Aorta (tissue), 5 donors: ENCODE measurements at regions not wholly inside any gene's neighbourhood (a gene's known extent, or its start where the extent isn't known, plus 50 kb on each side); places are given as distances from the start of the nearest gene placed in this dataset.
A peak's percentile ranks its signal among the peaks of the same experiment; 100 is the strongest.

Experiments
- ATAC-seq: fragments of 200-7000 bp; cut with Tn5 transposase; one replicate; pipeline ENCODE4 v1.9.1; 2022; ENCODE audit warnings: moderate library complexity; ENCODE audit not compliant: low FRiP score
- DNase-seq, 2 donors: peaks; one replicate each; pipeline ENCODE4 v3.0.0-alpha.2; 2020
- H3K27ac ChIP-seq, 2 donors: one replicate each; pipeline ENCODE4 v1.5.1; 2013; ENCODE audit warnings: low read length in 2 of 2, mild to moderate bottlenecking in 2 of 2, moderate library complexity in 2 of 2, control low read depth in 1 of 2, inconsistent platforms in 1 of 2, low read depth in 1 of 2
- H3K27me3 ChIP-seq, 2 donors: one replicate each; pipeline ENCODE4 v1.6.1; 2013; ENCODE audit warnings: control low read depth in 1 of 2, low read length in 1 of 2, mild to moderate bottlenecking in 1 of 2, moderate library complexity in 1 of 2; ENCODE audit not compliant: insufficient read depth in 2 of 2, control insufficient read depth in 1 of 2
- H3K36me3 ChIP-seq, 2 donors: one replicate each; pipeline ENCODE4 v1.6.1; 2013; ENCODE audit warnings: control low read depth in 1 of 2, low read length in 1 of 2, mild to moderate bottlenecking in 1 of 2; ENCODE audit not compliant: insufficient read depth in 2 of 2, control insufficient read depth in 1 of 2
- H3K4me1 ChIP-seq, 2 donors: one replicate each; pipeline ENCODE4 v1.6.1; 2013; ENCODE audit warnings: low read length in 2 of 2, control low read depth in 1 of 2, mild to moderate bottlenecking in 1 of 2, moderate library complexity in 1 of 2; ENCODE audit not compliant: insufficient read depth in 2 of 2, control insufficient read depth in 1 of 2
- H3K4me3 ChIP-seq, 2 donors: one replicate each; pipeline ENCODE4 v1.5.1; 2013; ENCODE audit warnings: low read length in 2 of 2, control low read depth in 1 of 2, mild to moderate bottlenecking in 1 of 2
- H3K9me3 ChIP-seq: one replicate; pipeline ENCODE4 v1.6.1; 2013; ENCODE audit warnings: mild to moderate bottlenecking, low read length; ENCODE audit not compliant: control insufficient read depth
- WGBS, 2 donors: extraction: QIAGEN DNeasy Blood & Tissue Kit; methylation state at CpG; one replicate each; pipeline ENCODE4 v1.1.7; 2013; 5-methylcytosine and 5-hydroxymethylcytosine counted together
- intact Hi-C, 2 donors: fragments of 100-400 bp; cut with DNase I; formaldehyde crosslinking; loops; one replicate each; pipeline versions ENCODE4 v1.14.2 to v1.15.0; 2022
- donor health status: healthy with polysubstance abuse.
- donor health status: Bipolar disorder and iron deficiency.
- donor health status: DM: no; HTN: no; CAD: no.
- donor health status: DM: no; HTN: no; CAD: no.
- donor health status: DM: yes; HTN: yes; CAD: no.

GRCh38 chr9:129460323-129461261 is 160.3 kb downstream of the C9orf50 start:
- ATAC-seq, result peak; percentile 94
- no peaks in the 10 kb centered on the region for H3K27me3 ChIP-seq
- no peaks in the 10 kb centered on the region for H3K4me1 ChIP-seq
- H3K9me3 ChIP-seq, result no peaks in the 10 kb centered on the region
- peak overlapping the region in 1 of 2 donors; percentile 12 for H3K4me3 ChIP-seq
- 0 to 1% methylated on average over 42 to 51 of the region's 51 CpGs for WGBS, 2 donors
- H3K36me3 ChIP-seq, result no peaks in the 10 kb centered on the region
- intact Hi-C loops, result loop anchor here in 1 of 2 donors (1.0 kb wide), 2 partner anchors 22 to 26 kb away; no protein-coding TSS in a partner anchor
- H3K27ac ChIP-seq, result peak overlapping the region; percentile 54 to 88
- peak; percentile 98 to 99 for DNase-seq

- WGBS, 2 donors, result 2 to 4% methylated on average over 18 to 29 of the region's 29 CpGs
- no peak for DNase-seq
- no peak for ATAC-seq
- no peaks in the 10 kb centered on the region for H3K27me3 ChIP-seq
- intact Hi-C loops, result loop anchor here in 1 of 2 donors (1.0 kb wide), 2 partner anchors 23 to 27 kb away; no protein-coding TSS in a partner anchor
- peak overlapping the region in 1 of 2 donors; percentile 66 for H3K27ac ChIP-seq
- no peaks in the 10 kb centered on the region for H3K4me1 ChIP-seq
- H3K4me3 ChIP-seq, result no peak overlapping the region
- no peaks in the 10 kb centered on the region for H3K36me3 ChIP-seq
- H3K9me3 ChIP-seq, result no peaks in the 10 kb centered on the region
These were observed 161.2 kb downstream of the C9orf50 start for GRCh38 chr9:129459547-129460322.

DNA sequence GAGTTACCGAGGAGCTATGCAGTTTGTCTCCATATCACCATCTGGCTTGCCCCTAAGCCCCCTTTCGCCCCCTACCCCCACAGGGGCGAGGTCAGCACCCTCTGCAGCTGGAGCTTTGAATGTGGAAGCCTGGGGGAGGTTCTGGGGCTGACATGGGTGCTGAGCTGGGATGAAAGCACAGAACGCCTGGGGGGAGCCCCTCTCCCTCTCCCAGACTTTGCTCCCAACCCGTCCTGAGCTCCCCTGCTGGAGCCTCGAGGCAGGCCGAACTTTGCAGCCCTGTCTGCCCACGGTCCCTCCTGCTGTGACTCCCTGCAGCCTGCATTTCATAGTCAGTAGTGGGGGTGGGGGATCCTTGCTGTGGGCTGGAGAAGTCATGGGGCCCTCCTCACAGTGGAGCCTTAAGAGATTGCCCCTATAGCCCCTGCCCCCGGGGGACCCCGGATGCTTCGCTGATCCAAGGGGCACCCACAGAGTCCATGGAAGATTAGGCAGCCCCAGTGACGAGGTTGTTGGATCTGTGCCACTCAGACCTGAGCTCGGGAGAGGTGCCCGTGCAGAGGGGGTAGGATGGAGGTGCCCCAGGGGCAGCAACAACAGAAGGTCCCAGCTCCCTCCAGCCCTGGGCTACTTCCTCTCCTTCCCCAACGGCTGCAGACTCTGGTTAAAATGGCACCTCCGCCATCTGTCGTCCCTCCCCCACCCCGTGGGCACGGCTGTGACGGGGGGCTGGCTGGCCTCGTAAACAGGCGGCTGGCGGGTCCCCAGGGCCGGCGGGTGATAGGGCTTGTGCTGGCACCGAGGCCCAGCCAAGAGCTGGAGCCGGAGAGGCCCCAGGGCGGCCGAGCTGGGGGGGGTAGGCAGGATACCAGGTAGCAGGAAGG is 162.0 kb downstream of the C9orf50 start:
- Histone ChIP-seq H3K36me3 (no peaks in the 10 kb centered on the region), H3K27ac (peak overlapping the region in 1 of 2 donors; percentile 7), H3K9me3 (no peaks in the 10 kb centered on the region), H3K4me1 (no peaks in the 10 kb centered on the region), H3K27me3 (no peaks in the 10 kb centered on the region), H3K4me3 (no peak overlapping the region)
- ATAC-seq (peak; percentile 51), DNase-seq (peak; percentile 78 to 90)
- 12 to 20% methylated on average over 19 to 29 of the region's 29 CpGs for WGBS, 2 donors
- intact Hi-C loops, result no loop called here

DNA sequence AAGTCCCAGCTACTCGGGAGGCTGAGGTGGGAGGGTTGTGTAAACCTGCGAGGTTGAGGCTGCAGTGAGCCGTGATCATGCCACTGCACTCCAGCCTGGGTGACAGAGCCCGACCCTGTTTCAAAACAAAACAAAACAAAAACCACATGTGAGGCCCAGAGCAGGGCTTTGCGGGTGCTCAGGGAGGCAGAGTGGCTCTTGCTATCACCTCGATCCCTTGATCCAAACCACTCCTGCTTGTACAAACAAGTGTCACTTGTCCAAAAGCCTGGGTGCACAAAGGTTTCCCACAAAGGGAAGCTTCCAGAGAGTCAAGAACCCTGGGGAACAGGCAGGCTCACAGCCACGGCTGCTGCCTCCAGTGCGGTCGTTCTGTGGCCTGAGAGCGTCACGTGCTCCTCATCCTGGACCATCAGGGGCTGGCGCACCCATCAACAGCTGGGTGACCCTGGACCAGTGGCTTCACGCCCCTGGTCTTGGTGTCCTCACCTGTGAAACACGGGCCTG is 162.7 kb downstream of the C9orf50 start:
- intact Hi-C loops, result no loop called here
- Histone ChIP-seq H3K9me3 (no peaks in the 10 kb centered on the region), H3K4me1 (no peaks in the 10 kb centered on the region), H3K4me3 (no peak overlapping the region), H3K27ac (peak overlapping the region in 1 of 2 donors; percentile 0), H3K36me3 (no peaks in the 10 kb centered on the region), H3K27me3 (no peaks in the 10 kb centered on the region)
- ATAC-seq, result no peak
- DNase-seq, result no peak
- WGBS, 2 donors, result 44 to 48% methylated on average over 14 of the region's 14 CpGs

GRCh38 chr9:129457325-129457779 is 163.5 kb downstream of the C9orf50 start:
- intact Hi-C loops, result loop anchor here in 1 of 2 donors (2.0 kb wide), 1 partner anchor 41 kb away; no protein-coding TSS in a partner anchor
- H3K4me1 ChIP-seq, result no peaks in the 10 kb centered on the region

GRCh38 chr9:129456549-129457324 is 164.2 kb downstream of the C9orf50 start:
- H3K9me3 ChIP-seq, result no peaks in the 10 kb centered on the region
- no peaks in the 10 kb centered on the region for H3K4me1 ChIP-seq
- ATAC-seq (no peak), DNase-seq (no peak)
- 94 to 95% methylated on average over 3 of the region's 3 CpGs for WGBS, 2 donors
- intact Hi-C loops, result loop anchor here in 1 of 2 donors (2.0 kb wide), 1 partner anchor 40 kb away; no protein-coding TSS in a partner anchor
- no peaks in the 10 kb centered on the region for H3K36me3 ChIP-seq
- H3K4me3 ChIP-seq, result no peak overlapping the region
- H3K27ac ChIP-seq, result no peak overlapping the region
- H3K27me3 ChIP-seq, result no peaks in the 10 kb centered on the region

More at GRCh38 chr9:129457325-129457779, 163.5 kb downstream of the C9orf50 start:
- no peaks in the 10 kb centered on the region for H3K36me3 ChIP-seq
- H3K4me3 ChIP-seq, result no peak overlapping the region
- 93 to 94% methylated on average over 6 of the region's 6 CpGs for WGBS, 2 donors
- no peaks in the 10 kb centered on the region for H3K27me3 ChIP-seq
- DNase-seq (no peak), ATAC-seq (no peak)
- no peaks in the 10 kb centered on the region for H3K9me3 ChIP-seq
- H3K27ac ChIP-seq, result no peak overlapping the region

DNA sequence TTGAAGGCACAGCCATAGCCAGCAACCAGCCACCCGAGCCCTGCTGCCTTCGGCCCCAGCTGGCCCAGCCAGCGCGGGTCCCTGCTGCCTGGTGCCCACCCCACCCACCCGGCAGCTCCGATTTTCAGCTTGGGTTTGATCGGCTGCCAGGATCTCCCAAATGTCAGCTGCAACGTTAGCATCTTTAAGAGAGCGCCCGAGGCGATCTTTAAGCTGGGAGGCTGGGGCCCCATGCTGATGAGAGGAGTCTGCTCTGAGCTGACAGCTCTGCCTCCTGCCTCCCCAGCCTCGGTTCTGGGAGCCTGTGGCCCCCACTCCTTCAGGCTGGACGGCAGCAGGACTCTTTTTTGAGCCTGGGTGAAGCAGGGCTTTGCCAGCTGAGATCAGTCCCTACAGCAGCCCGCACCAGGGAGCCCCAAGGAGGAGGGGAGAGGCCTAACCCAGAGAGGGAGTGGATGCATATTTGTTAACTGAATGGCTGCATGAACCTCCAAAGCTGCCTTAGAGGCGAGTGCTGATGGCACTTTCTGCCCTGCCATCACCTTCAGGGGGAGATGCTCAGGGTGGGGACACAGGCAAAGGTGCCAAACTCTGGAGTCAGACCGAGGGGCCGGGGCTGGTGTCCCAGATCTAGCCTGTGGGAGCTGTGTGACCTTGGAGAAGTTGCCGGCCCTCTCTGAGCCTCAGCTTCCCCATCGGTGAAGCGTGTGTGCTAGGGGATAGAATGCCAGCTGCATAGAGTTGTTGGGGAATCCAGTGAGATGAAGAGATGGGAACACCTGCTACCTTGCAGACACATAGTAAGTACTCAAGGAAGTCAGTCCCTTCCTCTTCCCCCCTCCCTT is 165.5 kb downstream of the C9orf50 start:
- ATAC-seq, result no peak
- Histone ChIP-seq H3K27ac (no peak overlapping the region), H3K4me1 (no peaks in the 10 kb centered on the region), H3K4me3 (no peak overlapping the region), H3K9me3 (no peaks in the 10 kb centered on the region), H3K27me3 (no peaks in the 10 kb centered on the region), H3K36me3 (no peaks in the 10 kb centered on the region)
- WGBS, 2 donors, result 37 to 40% methylated on average over 17 to 20 of the region's 20 CpGs
- DNase-seq, result no peak
- intact Hi-C loops, result no loop called here
